ENCODE measurements at regions not wholly inside any gene's neighbourhood (a gene's known extent, or its start where the extent isn't known, plus 50 kb on each side); places are given as distances from the start of the nearest gene placed in this dataset.
"Not testable (repeated sequence)": the region's sequence is repeated elsewhere in the genome, so short reads cannot be mapped to it uniquely, and the experiment has no call there.

DNA sequence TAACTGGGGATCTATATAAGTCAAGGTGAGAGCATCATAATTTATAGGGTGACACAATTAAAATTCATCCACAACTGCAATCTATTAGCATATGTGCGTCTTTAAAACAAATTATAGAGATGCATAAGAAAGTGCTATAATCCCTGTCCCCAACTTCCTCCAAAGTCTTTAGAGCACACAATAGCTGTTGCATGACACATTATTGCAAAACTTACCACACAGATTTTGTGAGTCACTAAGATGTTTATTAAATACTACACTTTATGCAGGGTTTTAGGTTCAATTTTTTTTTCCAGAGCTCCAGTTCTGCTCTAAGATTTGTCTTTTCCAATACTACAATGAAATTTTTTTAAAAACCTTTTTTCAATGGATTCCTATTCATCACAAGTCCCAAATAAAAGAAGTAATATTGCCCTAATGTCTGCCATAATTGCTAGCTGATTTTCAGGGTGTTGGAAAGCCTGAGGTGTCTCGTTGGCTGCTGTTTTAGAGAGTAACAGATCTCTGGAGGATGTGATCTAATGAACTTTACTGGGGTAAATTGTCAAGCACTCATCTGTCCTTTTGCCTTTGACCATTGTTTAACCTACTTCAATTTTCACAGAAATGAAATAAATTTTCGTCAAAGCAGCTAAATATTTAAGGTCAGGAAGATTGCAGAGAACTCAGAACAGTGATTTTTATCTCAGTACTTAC lies 250.5 kb upstream of the NETO1 start:
- ChIA-PET CTCF (no interaction called here), POLR2A (ENCODE audit: low non-redundant PET) (no interaction called here)
- BruUV-seq (replicated peaks) = no TSS peak

DNA sequence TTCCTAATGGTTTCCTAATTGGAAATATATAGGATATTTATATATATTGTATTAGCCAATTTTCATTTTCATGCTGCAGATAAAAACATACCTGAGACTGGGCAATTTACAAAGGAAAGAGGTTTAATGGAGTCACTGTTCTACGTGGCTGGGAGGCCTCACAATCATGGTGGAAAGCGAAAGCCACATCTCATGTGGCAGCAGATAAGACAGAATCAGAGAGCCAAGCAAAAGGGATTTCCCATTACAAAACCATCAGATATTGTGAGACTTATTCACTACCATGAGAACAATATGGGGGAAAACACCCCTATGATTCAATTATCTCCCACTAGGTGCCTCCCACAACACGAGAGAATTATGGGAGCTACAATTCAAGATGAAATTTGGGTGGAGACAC lies 242.5 kb upstream of the NETO1 start:
- DNase-seq (ENCODE audit: low spot score) = no peak
- Histone ChIP-seq H3K27ac (ENCODE audit: low read depth, low read length, poor library complexity, severe bottlenecking) (no peak overlapping the region), H3K9me3 (ENCODE audit: low read depth, low read length, poor library complexity, severe bottlenecking) (peaks cover 8% of the 10 kb centered on the region), H3K27me3 (replicated peaks; ENCODE audit: insufficient read depth, low read depth, low read length, poor library complexity) (no peaks in the 10 kb centered on the region), H3K4me3 (ENCODE audit: low read depth, low read length, poor library complexity, severe bottlenecking) (no peak overlapping the region), H3K36me3 (ENCODE audit: insufficient read depth, low read length, poor library complexity, severe bottlenecking) (no peaks in the 10 kb centered on the region), H3K4me1 (ENCODE audit: insufficient read depth, low read length, poor library complexity, severe bottlenecking) (no peaks in the 10 kb centered on the region)
- POLR2A ChIA-PET (ENCODE audit: low non-redundant PET) = no interaction called here
- no TSS peak for BruUV-seq (replicated peaks)
- intact Hi-C loops (cut with micrococcal nuclease; ENCODE audit: unreplicated experiment) = no loop called here
- CTCF ChIA-PET = no interaction called here
- no peak for TF ChIP-seq EZH2 (IDR thresholded peaks at IDR 0.05; ENCODE audit: borderline replicate concordance, low read depth, low read length, poor library complexity, severe bottlenecking)
- TF ChIP-seq, protein P1, sequence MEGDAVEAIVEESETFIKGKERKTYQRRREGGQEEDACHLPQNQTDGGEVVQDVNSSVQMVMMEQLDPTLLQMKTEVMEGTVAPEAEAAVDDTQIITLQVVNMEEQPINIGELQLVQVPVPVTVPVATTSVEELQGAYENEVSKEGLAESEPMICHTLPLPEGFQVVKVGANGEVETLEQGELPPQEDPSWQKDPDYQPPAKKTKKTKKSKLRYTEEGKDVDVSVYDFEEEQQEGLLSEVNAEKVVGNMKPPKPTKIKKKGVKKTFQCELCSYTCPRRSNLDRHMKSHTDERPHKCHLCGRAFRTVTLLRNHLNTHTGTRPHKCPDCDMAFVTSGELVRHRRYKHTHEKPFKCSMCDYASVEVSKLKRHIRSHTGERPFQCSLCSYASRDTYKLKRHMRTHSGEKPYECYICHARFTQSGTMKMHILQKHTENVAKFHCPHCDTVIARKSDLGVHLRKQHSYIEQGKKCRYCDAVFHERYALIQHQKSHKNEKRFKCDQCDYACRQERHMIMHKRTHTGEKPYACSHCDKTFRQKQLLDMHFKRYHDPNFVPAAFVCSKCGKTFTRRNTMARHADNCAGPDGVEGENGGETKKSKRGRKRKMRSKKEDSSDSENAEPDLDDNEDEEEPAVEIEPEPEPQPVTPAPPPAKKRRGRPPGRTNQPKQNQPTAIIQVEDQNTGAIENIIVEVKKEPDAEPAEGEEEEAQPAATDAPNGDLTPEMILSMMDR (conservative IDR thresholded peaks at IDR 0.05; ENCODE audit: low read depth, low read length) = no peak

More for the DNA sequence above, 250.5 kb upstream of the NETO1 start:
- intact Hi-C loops (cut with micrococcal nuclease; ENCODE audit: unreplicated experiment) = no loop called here
- no peaks in the 10 kb centered on the region for H3K27me3 ChIP-seq (replicated peaks; ENCODE audit: insufficient read depth, low read depth, low read length, poor library complexity)
- no peaks in the 10 kb centered on the region for H3K9me3 ChIP-seq (ENCODE audit: low read depth, low read length, poor library complexity, severe bottlenecking)
- no peak overlapping the region for H3K4me3 ChIP-seq (ENCODE audit: low read depth, low read length, poor library complexity, severe bottlenecking)
- no peaks in the 10 kb centered on the region for H3K36me3 ChIP-seq (ENCODE audit: insufficient read depth, low read length, poor library complexity, severe bottlenecking)
- no peaks in the 10 kb centered on the region for H3K4me1 ChIP-seq (ENCODE audit: insufficient read depth, low read length, poor library complexity, severe bottlenecking)
- peak; percentile 7 for DNase-seq (ENCODE audit: low spot score)
- no peak overlapping the region for H3K27ac ChIP-seq (ENCODE audit: low read depth, low read length, poor library complexity, severe bottlenecking)
- TF ChIP-seq, protein P1 (conservative IDR thresholded peaks at IDR 0.05; ENCODE audit: low read depth, low read length) = no peak
- TF ChIP-seq EZH2 (IDR thresholded peaks at IDR 0.05; ENCODE audit: borderline replicate concordance, low read depth, low read length, poor library complexity, severe bottlenecking) = no peak

DNA sequence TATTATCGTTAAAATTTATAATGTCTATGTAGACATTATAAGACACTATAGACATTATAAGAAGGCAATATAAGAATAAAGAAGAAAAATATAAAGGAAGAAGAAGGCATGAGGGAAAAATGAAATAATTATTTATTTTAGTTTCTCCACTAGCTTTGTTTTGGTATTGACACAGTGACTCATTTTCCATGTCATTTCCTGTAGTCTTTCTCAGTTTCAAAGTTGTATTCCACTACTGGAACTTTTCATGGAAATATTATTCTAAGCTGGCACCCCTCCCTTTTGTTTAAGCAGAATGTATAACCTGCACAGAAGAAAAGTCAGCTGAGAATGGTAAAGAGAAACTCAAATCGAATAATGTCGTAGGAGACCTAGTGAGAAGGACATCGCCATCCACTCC lies 234.2 kb upstream of the NETO1 start:
- intact Hi-C loops (cut with micrococcal nuclease; ENCODE audit: unreplicated experiment) = no loop called here
- Histone ChIP-seq H3K4me3 (ENCODE audit: low read depth, low read length, poor library complexity, severe bottlenecking) (no peak overlapping the region), H3K27ac (ENCODE audit: low read depth, low read length, poor library complexity, severe bottlenecking) (no peak overlapping the region), H3K36me3 (ENCODE audit: insufficient read depth, low read length, poor library complexity, severe bottlenecking) (no peaks in the 10 kb centered on the region), H3K4me1 (ENCODE audit: insufficient read depth, low read length, poor library complexity, severe bottlenecking) (no peaks in the 10 kb centered on the region), H3K9me3 (ENCODE audit: low read depth, low read length, poor library complexity, severe bottlenecking) (peaks cover 13% of the 10 kb centered on the region), H3K27me3 (replicated peaks; ENCODE audit: insufficient read depth, low read depth, low read length, poor library complexity) (no peaks in the 10 kb centered on the region)
- TF ChIP-seq, protein P1 (conservative IDR thresholded peaks at IDR 0.05; ENCODE audit: low read depth, low read length) = no peak
- TF ChIP-seq EZH2 (IDR thresholded peaks at IDR 0.05; ENCODE audit: borderline replicate concordance, low read depth, low read length, poor library complexity, severe bottlenecking) = no peak
- POLR2A ChIA-PET (ENCODE audit: low non-redundant PET) = no interaction called here
- no TSS peak for BruUV-seq (replicated peaks)
- no peak for DNase-seq (ENCODE audit: low spot score)
- CTCF ChIA-PET = no interaction called here

DNA sequence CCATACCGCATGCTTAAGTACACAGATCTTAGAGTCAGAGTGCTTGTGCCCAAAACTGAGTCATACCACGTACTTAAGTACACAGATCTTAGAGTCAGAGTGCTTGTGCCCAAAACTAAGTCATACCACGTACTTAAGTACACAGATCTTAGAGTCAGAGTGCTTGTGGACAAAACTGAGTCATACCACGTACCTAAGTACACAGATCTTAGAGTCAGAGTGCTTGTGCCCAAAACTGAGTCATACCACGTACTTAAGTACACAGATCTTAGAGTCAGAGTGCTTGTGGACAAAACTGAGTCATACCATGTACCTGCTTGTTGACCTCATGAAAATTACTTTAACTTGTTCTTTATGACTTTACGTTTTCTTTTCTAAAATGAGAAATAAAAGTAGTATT lies 233.7 kb upstream of the NETO1 start:
- POLR2A ChIA-PET (ENCODE audit: low non-redundant PET); intact Hi-C loops (cut with micrococcal nuclease; ENCODE audit: unreplicated experiment); H3K4me3 ChIP-seq (ENCODE audit: low read depth, low read length, poor library complexity, severe bottlenecking); H3K27ac ChIP-seq (ENCODE audit: low read depth, low read length, poor library complexity, severe bottlenecking); BruUV-seq (replicated peaks); DNase-seq (ENCODE audit: low spot score); H3K4me1 ChIP-seq (ENCODE audit: insufficient read depth, low read length, poor library complexity, severe bottlenecking); H3K27me3 ChIP-seq (replicated peaks; ENCODE audit: insufficient read depth, low read depth, low read length, poor library complexity); CTCF ChIA-PET; H3K36me3 ChIP-seq (ENCODE audit: insufficient read depth, low read length, poor library complexity, severe bottlenecking): not testable (repeated sequence)
- H3K9me3 ChIP-seq (ENCODE audit: low read depth, low read length, poor library complexity, severe bottlenecking) = peaks cover 14% of the 10 kb centered on the region

All from A673 (cell line).